ENCODE measurements at regions not wholly inside any gene's neighbourhood (a gene's known extent, or its start where the extent isn't known, plus 50 kb on each side); places are given as distances from the start of the nearest gene placed in this dataset.

- TF ChIP-seq CTCF (IDR thresholded peaks at IDR 0.05; ENCODE audit: low read depth, low read length) (no peak), EZH2phosphoT487 (IDR thresholded peaks at IDR 0.05; ENCODE audit: low read depth) (no peak)
Observed at GRCh38 chr5:61669531-61669930, 337.5 kb downstream of the ZSWIM6 start.

Measured in OCI-LY3 (cell line).